Thyroid gland (tissue), 4 donors: ENCODE measurements at regions not wholly inside any gene's neighbourhood (a gene's known extent, or its start where the extent isn't known, plus 50 kb on each side); places are given as distances from the start of the nearest gene placed in this dataset.
"Not testable (repeated sequence)": the region's sequence is repeated elsewhere in the genome, so short reads cannot be mapped to it uniquely, and the experiment has no call there.

ENCODE experiments used
- DNase-seq, 2 donors: peaks; one replicate each; pipeline ENCODE4 v3.0.0-alpha.2; 2019
- H3K27ac ChIP-seq, 3 donors: fragments of 200-600 bp; sonication (generic); 1 replicate in 2 of 3; 2 replicates in 1 of 3; pipeline ENCODE4 v1.5.1; 2016 to 2019; ENCODE audit warnings: mild to moderate bottlenecking in 1 of 3, moderate library complexity in 1 of 3
- H3K27me3 ChIP-seq: fragments of 200-600 bp; sonication (generic); one replicate; pipeline ENCODE4 v1.5.1; 2019
- H3K36me3 ChIP-seq, 2 donors: fragments of 200-600 bp; sonication (generic); one replicate each; pipeline ENCODE4 v1.5.1; 2016 to 2019
- H3K4me1 ChIP-seq, 2 donors: fragments of 200-600 bp; sonication (generic); one replicate each; pipeline ENCODE4 v1.5.1; 2017 to 2019
- H3K4me3 ChIP-seq, 3 donors: fragments of 200-600 bp; sonication (generic); replicated peaks in 1 of 3; 1 replicate in 2 of 3; 2 replicates in 1 of 3; pipeline ENCODE4 v1.5.1; 2016; ENCODE audit warnings: mild to moderate bottlenecking in 1 of 3
- H3K9me3 ChIP-seq: fragments of 200-600 bp; sonication (generic); one replicate; pipeline ENCODE4 v1.5.1; 2017
- POLR2A ChIP-seq, 2 donors: fragments of 450-650 bp; IDR thresholded peaks; one replicate each; pipeline ENCODE4 v1.6.1; 2017; ENCODE audit warnings: antibody characterized with exemption in 2 of 2, mild to moderate bottlenecking in 2 of 2, moderate library complexity in 1 of 2
- WGBS, 2 donors: methylation state at CpG; one replicate each; pipeline ENCODE4 v1.1.5; 2017; 5-methylcytosine and 5-hydroxymethylcytosine counted together
- intact Hi-C: fragments of 100-400 bp; cut with DNase I; formaldehyde crosslinking; loops from one replicate; pipeline ENCODE4 v1.15.1; 2023
- TF ChIP-seq, protein P1 (sequence below), 6 experiments: fragments of 200-600 bp in 3 of 6; fragments of 450-650 bp in 3 of 6; sonication (generic) in 3 of 6; IDR thresholded peaks; one replicate each; pipeline ENCODE4 v1.5.1; 2016 to 2019; ENCODE audit warnings: antibody characterized with exemption in 6 of 6, mild to moderate bottlenecking in 2 of 6, inconsistent platforms in 1 of 6, moderate library complexity in 1 of 6

GRCh38 chr4:30024526-30024925 is 695.6 kb upstream of the PCDH7 start:
- intact Hi-C loops: no loop called here
- H3K4me3 ChIP-seq: no peak overlapping the region
- no peak overlapping the region for H3K27ac ChIP-seq
- no peaks in the 10 kb centered on the region for H3K4me1 ChIP-seq
- no peak for DNase-seq
- no peaks in the 10 kb centered on the region for H3K9me3 ChIP-seq
- H3K27me3 ChIP-seq: no peaks in the 10 kb centered on the region
- WGBS, 2 donors: 86 to 88% methylated on average over 2 of the region's 2 CpGs
- no peaks in the 10 kb centered on the region for H3K36me3 ChIP-seq
- TF ChIP-seq POLR2A (IDR thresholded peaks at IDR 0.05): no peak
- TF ChIP-seq, protein P1, sequence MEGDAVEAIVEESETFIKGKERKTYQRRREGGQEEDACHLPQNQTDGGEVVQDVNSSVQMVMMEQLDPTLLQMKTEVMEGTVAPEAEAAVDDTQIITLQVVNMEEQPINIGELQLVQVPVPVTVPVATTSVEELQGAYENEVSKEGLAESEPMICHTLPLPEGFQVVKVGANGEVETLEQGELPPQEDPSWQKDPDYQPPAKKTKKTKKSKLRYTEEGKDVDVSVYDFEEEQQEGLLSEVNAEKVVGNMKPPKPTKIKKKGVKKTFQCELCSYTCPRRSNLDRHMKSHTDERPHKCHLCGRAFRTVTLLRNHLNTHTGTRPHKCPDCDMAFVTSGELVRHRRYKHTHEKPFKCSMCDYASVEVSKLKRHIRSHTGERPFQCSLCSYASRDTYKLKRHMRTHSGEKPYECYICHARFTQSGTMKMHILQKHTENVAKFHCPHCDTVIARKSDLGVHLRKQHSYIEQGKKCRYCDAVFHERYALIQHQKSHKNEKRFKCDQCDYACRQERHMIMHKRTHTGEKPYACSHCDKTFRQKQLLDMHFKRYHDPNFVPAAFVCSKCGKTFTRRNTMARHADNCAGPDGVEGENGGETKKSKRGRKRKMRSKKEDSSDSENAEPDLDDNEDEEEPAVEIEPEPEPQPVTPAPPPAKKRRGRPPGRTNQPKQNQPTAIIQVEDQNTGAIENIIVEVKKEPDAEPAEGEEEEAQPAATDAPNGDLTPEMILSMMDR (IDR thresholded peaks at IDR 0.05): no peak

DNA sequence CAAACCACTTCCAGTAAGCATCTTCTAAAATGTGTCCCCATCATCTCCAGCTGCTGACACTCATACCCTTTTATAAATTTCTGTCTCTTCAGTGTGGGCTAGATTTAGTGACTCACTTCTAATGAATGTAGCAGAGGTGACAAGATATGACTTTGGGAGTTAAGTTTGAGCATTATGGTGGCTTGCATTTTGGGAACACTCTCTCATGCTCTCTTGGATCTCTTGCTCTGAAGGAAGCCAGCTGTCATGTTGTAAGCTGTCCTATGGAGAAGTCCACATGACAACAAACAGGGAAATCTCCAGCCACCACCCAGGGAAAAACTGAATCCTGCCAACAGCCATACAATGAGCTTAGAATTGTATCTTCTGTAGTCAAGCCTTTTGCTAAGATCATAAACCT is 691.3 kb upstream of the PCDH7 start:
- Histone ChIP-seq H3K9me3 (no peaks in the 10 kb centered on the region), H3K27ac (no peak overlapping the region), H3K27me3 (no peaks in the 10 kb centered on the region), H3K4me3 (no peak overlapping the region), H3K36me3 (no peaks in the 10 kb centered on the region), H3K4me1 (no peaks in the 10 kb centered on the region)
- intact Hi-C loops: no loop called here
- no peak for TF ChIP-seq POLR2A (IDR thresholded peaks at IDR 0.05)
- TF ChIP-seq, protein P1 (IDR thresholded peaks at IDR 0.05): no peak
- no peak for DNase-seq

GRCh38 chr4:30056016-30056766 is 664.0 kb upstream of the PCDH7 start:
- TF ChIP-seq, protein P1 (IDR thresholded peaks at IDR 0.05): no peak
- no peak for TF ChIP-seq POLR2A (IDR thresholded peaks at IDR 0.05)
- no peak overlapping the region for H3K4me3 ChIP-seq
- H3K9me3 ChIP-seq: no peaks in the 10 kb centered on the region
- H3K36me3 ChIP-seq: no peaks in the 10 kb centered on the region
- intact Hi-C loops: no loop called here
- no peak overlapping the region for H3K27ac ChIP-seq
- DNase-seq: no peak
- WGBS, 2 donors: 83 to 86% methylated on average over 5 of the region's 5 CpGs
- H3K27me3 ChIP-seq: no peaks in the 10 kb centered on the region
- no peaks in the 10 kb centered on the region for H3K4me1 ChIP-seq

GRCh38 chr4:30068234-30068633 is 651.9 kb upstream of the PCDH7 start:
- TF ChIP-seq POLR2A (IDR thresholded peaks at IDR 0.05): no peak
- TF ChIP-seq, protein P1 (IDR thresholded peaks at IDR 0.05): no peak
- Histone ChIP-seq H3K4me3 (no peak overlapping the region), H3K36me3 (no peaks in the 10 kb centered on the region), H3K9me3 (no peaks in the 10 kb centered on the region), H3K27me3 (no peaks in the 10 kb centered on the region), H3K27ac (no peak overlapping the region), H3K4me1 (no peaks in the 10 kb centered on the region)
- DNase-seq: no peak
- intact Hi-C loops: no loop called here
- WGBS, 2 donors: 24 to 38% methylated on average over 1 of the region's 1 CpG

DNA sequence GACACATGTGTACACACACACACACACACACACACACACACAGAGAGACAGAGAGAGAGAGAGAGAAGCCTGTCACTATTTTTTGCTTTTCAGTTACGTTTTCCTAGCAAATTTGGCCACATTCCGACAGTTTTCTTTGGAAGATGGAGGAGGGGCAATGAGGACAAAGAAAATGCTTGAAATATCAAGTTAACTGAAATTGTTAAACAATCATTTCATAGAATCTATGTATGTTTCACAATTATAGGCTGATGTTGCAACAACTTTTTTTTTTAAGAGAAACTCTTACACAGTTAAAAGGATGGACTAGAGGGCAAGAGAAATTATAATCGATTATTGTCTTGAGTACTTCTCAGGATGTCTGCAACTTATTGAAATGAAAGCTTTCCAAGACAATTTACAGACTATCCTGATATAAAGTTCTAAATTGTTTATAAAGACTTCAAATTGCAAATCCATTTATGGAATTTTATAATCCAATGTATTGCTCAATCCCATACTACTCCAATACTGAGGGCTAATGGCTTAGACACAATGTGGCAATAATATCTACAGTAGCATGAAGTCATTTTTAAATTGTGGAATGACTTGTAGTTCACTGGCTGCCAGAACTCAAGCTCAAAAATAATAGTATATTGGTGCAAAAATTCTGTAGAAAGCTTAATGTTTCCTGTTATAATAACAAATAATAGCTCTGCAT is 647.0 kb upstream of the PCDH7 start:
- TF ChIP-seq, protein P1 (IDR thresholded peaks at IDR 0.05): no peak
- TF ChIP-seq POLR2A (IDR thresholded peaks at IDR 0.05): no peak
- no peaks in the 10 kb centered on the region for H3K4me1 ChIP-seq
- H3K27ac ChIP-seq: no peak overlapping the region
- intact Hi-C loops: no loop called here
- no peak for DNase-seq
- H3K27me3 ChIP-seq: no peaks in the 10 kb centered on the region
- H3K4me3 ChIP-seq: no peak overlapping the region
- 74% methylated on average over 3 of the region's 3 CpGs for WGBS, 2 donors
- no peaks in the 10 kb centered on the region for H3K36me3 ChIP-seq
- no peaks in the 10 kb centered on the region for H3K9me3 ChIP-seq

DNA sequence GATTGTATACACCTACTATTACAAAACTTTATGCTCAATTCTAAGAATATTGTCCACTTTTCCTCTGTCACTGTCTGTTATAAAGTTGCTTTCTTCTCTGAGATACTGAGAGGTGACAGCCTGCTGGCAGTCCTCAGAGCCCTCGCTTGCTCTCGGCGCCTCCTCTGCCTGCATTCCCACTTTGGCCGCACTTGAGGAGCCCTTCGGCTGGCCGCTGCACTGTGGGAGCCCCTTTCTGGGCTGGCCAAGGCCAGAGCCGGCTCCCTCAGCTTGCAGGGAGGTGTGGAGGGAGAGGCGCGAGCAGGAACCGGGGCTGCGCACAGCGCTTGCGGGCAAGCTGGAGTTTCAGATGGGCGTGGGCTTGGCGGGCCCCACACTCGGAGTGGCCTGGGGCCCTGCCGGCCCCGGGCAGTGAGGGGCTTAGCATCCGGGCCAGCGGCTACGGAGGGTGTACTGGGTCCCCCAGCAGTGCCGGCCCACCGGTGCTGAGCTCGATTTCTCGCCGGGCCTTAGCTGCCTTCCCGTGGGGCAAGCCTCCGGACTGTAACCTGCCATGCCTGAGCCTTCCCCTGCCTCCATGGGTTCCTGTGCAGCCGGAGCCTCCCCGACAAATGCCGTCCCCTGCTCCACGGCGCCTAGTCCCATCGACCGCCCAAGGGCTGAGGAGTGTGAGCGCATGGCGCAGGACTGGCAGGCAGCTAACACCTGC is 627.6 kb upstream of the PCDH7 start:
- H3K27ac ChIP-seq, H3K27me3 ChIP-seq, H3K4me3 ChIP-seq, H3K36me3 ChIP-seq, H3K4me1 ChIP-seq, intact Hi-C loops, H3K9me3 ChIP-seq, DNase-seq: not testable (repeated sequence)
- WGBS, 2 donors: 94 to 98% methylated on average over 16 to 35 of the region's 37 CpGs
